GM21360 (cell line): ENCODE measurements at regions not wholly inside any gene's neighbourhood (a gene's known extent, or its start where the extent isn't known, plus 50 kb on each side); places are given as distances from the start of the nearest gene placed in this dataset.

Source experiments
- ATAC-seq: cut with Tn5 transposase; IDR thresholded peaks from one replicate; pipeline ENCODE4 v1.9.1; 2021; ENCODE audit warnings: mild to moderate bottlenecking, moderate library complexity; ENCODE audit not compliant: unreplicated experiment

DNA sequence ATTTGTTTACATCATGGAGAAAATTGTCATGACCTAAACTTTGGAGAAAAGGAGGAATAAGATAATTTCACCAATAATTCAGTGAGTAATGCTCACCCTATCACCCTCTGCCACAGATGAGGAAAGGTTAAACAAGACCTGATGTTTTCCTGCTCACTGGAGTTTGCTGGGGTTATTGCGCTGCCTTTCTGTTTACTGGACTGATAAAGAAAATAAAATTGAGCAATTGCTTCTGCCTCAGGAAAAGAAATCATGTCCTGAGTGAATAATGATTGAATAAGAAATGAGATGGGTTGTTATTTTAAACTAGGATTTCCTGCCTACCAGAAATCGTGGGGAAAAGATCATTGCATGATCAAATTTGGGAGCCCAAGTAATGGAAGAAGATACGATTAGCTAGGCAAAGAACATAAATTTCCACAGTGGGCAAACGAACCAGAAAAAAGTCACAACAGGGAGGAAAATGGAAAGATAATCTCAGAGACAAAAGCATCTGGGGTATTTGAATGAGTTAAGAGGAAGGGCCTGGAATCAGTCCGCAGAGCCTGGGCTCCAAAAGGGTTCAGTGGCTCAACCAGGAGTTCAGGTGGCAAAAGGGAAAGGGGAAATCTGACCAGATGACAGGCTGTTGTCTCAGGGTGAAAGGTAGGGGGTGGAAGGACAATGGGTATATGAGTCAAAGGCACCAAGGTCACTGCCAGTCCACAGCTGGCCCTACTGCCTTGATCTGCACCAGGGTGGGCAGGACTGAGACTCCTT, 146.8 kb downstream of the FAM43A start:
- no peak for ATAC-seq

DNA sequence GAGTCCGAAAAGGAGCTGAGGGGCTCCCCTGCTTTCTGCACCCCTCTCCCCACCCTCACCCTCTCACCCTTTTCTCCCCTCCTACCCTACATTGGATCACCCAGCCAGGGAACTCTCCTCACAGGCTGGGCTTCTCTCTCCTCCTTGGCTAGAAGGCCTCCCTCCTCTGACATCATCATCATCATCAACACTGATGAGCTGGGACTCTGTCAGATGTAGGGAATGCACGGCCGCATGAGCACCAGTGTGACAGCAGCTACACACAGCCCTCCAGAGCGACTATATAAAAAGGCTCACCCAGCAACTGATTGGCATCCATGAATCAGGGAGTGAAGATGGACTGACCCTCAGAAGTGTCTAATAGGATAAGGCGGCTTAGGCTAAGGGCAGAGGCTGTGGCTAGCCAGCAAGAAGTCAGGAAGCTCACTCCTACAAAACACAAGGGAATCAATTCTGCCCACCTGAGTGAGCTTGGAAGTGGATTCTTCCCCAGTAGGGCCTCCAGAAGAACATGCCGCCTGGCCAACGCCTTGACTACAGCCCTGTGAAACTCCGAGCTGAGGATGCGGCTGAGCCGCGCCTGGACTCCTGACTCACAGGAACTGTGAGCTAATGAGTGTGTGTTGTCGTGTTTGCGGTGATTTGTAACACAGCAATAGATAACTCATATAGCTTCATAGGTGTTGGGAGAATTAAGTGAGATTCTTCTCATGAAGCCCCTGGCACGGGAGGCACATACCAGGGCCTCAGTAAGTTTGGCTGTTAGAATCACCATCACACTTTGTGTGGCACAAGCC, 147.6 kb downstream of the FAM43A start:
- ATAC-seq = no peak

GRCh38 chr3:194836661-194837060, 151.0 kb downstream of the FAM43A start:
- ATAC-seq = no peak

DNA sequence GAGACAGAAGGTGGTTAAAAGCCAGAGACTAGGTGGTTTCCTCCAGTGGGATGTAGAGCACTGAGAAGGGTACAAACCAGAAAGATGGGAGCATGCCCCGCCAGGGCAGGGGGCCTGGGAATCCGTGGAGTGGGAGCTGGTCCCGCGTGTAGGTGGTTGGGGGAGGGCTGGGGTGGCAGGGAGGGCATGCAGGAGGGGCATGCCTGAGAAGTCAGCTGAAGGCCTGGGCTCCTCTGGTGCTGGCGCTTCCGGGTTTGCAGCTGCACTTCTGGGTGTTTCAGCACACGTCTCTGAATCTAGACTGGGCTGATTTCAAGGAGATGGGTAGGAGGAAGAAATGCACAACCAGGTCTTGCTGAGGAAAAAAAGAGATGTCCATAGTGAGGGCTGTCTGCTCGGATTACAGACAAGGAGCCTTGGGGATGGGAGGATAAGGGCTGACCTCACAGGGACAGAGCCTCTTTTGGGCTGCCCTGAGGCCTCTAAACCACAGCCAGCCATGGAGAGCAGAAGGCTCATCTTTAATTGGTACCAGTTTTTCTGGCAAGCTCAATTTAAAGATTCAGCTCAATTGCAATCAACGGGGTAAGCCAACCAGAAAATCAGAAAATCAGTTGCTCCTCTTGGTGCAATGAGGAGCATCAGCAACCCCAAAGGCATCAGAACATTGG, 151.9 kb downstream of the FAM43A start:
- ATAC-seq = no peak

- ATAC-seq = no peak
These were observed 152.6 kb downstream of the FAM43A start for GRCh38 chr3:194838236-194838635.

- ATAC-seq = no peak
These were observed 155.2 kb downstream of the FAM43A start for GRCh38 chr3:194840661-194841514.

DNA sequence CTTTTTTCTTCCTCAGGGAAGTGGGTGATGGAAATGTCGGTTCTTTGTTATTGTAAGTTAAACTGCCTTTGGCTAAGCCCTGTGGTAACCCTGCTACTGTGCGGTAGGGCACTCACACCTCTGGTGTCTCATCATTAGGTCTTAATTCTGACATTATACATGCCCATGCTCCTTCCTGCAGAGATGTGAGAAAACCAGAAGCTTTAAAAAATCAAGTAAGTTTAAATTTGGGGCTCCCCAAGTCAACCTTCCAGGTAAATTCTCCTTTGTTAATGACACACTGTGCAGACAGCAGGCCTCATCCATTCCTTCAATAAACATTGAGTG, 155.8 kb downstream of the FAM43A start:
- no peak for ATAC-seq

DNA sequence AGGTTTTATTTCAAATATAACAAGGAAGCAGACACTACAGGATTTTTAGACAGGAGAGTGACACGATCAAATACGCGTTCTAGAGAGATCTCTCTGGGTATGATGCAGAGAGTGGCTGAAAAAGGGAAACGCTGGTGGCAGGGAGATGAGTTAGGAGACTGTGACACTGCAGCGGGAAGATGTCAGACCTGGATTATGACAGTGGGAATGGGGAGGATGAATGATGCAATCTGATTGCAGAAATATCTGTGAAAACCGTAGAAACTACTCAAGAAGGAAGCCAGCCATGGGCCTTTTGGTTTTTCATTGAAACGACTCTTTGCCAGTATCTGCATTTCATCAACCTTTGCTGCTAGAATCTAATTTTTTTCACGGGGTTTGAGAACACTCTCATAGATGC, 157.9 kb downstream of the FAM43A start:
- no peak for ATAC-seq

GRCh38 chr3:194844046-194844445, 158.4 kb downstream of the FAM43A start:
- no peak for ATAC-seq

GRCh38 chr3:194849166-194849875, 163.6 kb downstream of the FAM43A start:
- ATAC-seq = no peak

GRCh38 chr3:194851254-194851653, 165.6 kb downstream of the FAM43A start:
- ATAC-seq = no peak

GRCh38 chr3:194851941-194852340, 166.3 kb downstream of the FAM43A start:
- ATAC-seq = no peak

DNA sequence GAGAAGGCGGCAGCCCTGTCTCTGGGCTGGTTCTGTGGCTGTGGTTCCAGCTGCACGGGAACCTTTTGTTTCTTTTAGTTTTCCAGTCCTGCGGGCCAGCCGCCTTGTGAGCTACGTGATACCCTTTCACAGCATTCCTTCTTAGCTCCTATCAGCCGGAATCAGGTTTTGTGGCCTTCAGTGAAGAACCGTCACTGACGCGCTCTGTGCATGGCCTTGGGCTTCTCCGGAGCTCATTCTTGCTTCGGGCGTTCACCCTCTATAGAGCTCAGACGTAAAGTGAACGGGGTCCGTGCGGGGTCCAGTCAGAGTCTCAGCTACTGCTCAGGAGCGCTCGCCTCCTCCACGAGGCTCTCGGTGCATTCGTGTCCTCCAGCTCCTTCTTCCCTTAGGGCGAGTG, 166.7 kb downstream of the FAM43A start:
- ATAC-seq = no peak

GRCh38 chr3:194852831-194853508, 167.3 kb downstream of the FAM43A start:
- no peak for ATAC-seq

DNA sequence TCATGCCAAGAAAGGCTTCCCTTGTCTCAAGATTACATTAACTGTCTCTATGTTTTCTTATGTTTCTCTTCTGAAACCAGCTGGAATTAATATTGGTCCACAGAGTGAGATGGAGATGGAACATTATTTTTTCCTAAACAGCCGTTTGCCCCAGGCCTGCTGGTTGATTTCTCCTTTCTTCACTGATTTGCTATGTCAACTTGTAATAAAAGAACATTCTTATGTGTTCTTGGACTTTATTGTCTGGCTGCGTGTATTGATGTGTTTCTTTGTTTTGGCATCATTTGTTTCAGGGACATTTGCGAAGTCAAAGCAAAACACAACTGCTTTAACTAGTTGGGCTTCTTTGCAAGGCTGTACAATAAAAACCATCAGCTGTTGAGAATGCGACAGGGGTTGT, 168.5 kb downstream of the FAM43A start:
- ATAC-seq = no peak

- no peak for ATAC-seq
These were observed 169.1 kb downstream of the FAM43A start for GRCh38 chr3:194854659-194855390.

GRCh38 chr3:194856296-194856695, 170.6 kb downstream of the FAM43A start:
- no peak for ATAC-seq

GRCh38 chr3:194857469-194858113, 171.9 kb downstream of the FAM43A start:
- ATAC-seq = no peak

DNA sequence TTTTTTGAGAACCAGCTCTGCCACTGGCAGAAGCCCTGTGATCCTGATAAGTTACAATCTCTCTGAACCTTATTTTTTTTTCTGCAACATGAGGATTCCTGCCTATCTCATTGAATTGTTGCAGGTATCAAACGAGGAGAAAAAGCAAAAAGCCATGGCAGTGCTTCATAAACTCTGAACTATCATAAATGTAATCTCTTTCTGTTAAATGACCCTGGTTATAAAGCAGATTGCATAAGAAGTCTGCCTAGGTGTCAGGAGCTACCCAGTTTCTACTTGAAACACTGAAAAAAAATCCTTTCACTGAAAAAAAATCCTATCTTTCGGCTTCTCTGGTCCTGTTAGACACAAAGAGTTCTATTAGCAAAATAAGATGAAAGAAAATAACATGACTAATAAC, 172.7 kb downstream of the FAM43A start:
- no peak for ATAC-seq
